Colonic mucosa (tissue), 4 donors: ENCODE measurements at regions not wholly inside any gene's neighbourhood (a gene's known extent, or its start where the extent isn't known, plus 50 kb on each side); places are given as distances from the start of the nearest gene placed in this dataset.

ENCODE experiments used
- DNase-seq: peaks from one replicate; pipeline ENCODE4 v3.0.0-alpha.2; 2020
- H3K27ac ChIP-seq: fragments of 200-600 bp; one replicate; pipeline ENCODE4 v1.8.0; 2021
- H3K27me3 ChIP-seq: fragments of 200-600 bp; one replicate; pipeline ENCODE4 v1.8.0; 2021
- H3K36me3 ChIP-seq: fragments of 200-600 bp; one replicate; pipeline ENCODE4 v1.8.0; 2021
- H3K4me1 ChIP-seq: fragments of 200-600 bp; one replicate; pipeline ENCODE4 v1.8.0; 2021; ENCODE audit warnings: mild to moderate bottlenecking
- H3K4me3 ChIP-seq: fragments of 200-600 bp; one replicate; pipeline ENCODE4 v1.8.0; 2021
- H3K9ac ChIP-seq, 2 donors: one replicate each; pipeline ENCODE4 v1.7.0; 2013; ENCODE audit warnings: control low read depth in 2 of 2, low read depth in 2 of 2, low read length in 2 of 2
- H3K9me3 ChIP-seq: fragments of 200-600 bp; one replicate; pipeline ENCODE4 v1.8.0; 2021
- intact Hi-C: fragments of 100-400 bp; cut with DNase I; formaldehyde crosslinking; loops from one replicate; pipeline ENCODE4 v1.14.1; 2022
- TF ChIP-seq, protein P1 (sequence below): fragments of 200-600 bp; IDR thresholded peaks from one replicate; pipeline ENCODE4 v1.8.0; 2022; ENCODE audit warnings: antibody characterized with exemption, mild to moderate bottlenecking
- donor health status: healthy.
- donor health status: DM: no; HTN: no; CAD: no.
- donor health status: DM: no; HTN: no; CAD: no.

DNA sequence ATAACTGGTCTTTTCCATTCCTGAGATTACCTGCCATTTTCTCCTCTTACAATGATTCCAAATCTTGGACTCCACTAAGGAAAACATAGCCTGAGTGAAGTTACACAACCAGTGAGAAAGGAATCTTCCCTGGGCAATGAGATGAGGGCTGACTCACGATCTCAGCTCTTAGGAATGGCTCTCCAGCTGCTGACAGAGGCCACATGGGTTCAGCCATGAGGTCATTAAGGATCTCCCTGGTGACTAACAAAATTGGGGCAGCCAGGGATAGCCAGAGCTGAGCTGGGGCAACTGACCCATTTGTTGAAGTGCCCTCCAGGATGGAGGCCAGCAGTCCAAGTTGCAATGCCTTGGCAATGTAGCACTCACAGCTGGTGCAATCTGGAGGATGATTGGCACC, 78.7 kb upstream of the MKLN1 start:
- H3K36me3 ChIP-seq, result no peaks in the 10 kb centered on the region
- no peak overlapping the region for H3K9ac ChIP-seq
- TF ChIP-seq, protein P1, sequence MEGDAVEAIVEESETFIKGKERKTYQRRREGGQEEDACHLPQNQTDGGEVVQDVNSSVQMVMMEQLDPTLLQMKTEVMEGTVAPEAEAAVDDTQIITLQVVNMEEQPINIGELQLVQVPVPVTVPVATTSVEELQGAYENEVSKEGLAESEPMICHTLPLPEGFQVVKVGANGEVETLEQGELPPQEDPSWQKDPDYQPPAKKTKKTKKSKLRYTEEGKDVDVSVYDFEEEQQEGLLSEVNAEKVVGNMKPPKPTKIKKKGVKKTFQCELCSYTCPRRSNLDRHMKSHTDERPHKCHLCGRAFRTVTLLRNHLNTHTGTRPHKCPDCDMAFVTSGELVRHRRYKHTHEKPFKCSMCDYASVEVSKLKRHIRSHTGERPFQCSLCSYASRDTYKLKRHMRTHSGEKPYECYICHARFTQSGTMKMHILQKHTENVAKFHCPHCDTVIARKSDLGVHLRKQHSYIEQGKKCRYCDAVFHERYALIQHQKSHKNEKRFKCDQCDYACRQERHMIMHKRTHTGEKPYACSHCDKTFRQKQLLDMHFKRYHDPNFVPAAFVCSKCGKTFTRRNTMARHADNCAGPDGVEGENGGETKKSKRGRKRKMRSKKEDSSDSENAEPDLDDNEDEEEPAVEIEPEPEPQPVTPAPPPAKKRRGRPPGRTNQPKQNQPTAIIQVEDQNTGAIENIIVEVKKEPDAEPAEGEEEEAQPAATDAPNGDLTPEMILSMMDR, result no peak
- no peaks in the 10 kb centered on the region for H3K9me3 ChIP-seq
- H3K27ac ChIP-seq, result no peak overlapping the region
- H3K27me3 ChIP-seq, result no peaks in the 10 kb centered on the region
- no peaks in the 10 kb centered on the region for H3K4me1 ChIP-seq
- no peak overlapping the region for H3K4me3 ChIP-seq
- peak; percentile 30 for DNase-seq
- intact Hi-C loops, result no loop called here

DNA sequence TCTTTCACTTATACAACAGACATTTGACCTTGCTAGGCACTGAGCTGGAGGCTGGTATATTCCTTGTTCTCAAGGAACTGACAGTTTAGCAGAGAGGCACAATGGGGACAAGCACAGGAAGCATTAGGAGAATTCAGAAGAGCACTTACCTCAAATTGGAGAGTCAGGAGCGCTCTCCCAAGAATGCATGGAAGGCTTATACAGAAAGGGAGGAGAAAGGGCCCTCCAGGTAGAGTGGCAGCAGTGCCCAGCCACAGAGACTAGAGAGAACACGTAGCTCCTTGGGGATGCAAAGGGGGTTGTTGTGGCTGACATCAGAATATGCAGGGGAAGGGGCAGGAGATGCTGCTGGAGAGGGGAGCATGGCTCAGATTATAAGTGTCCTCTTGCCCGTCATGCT, 78.2 kb upstream of the MKLN1 start:
- Histone ChIP-seq H3K9ac (no peak overlapping the region), H3K27ac (no peak overlapping the region), H3K4me3 (no peak overlapping the region), H3K36me3 (no peaks in the 10 kb centered on the region), H3K27me3 (no peaks in the 10 kb centered on the region), H3K9me3 (no peaks in the 10 kb centered on the region), H3K4me1 (no peaks in the 10 kb centered on the region)
- intact Hi-C loops, result no loop called here
- DNase-seq, result no peak
- TF ChIP-seq, protein P1, result no peak

GRCh38 chr7:131250331-131250730, 77.3 kb upstream of the MKLN1 start:
- no peak for DNase-seq
- TF ChIP-seq, protein P1, result no peak
- intact Hi-C loops, result no loop called here
- no peaks in the 10 kb centered on the region for H3K4me1 ChIP-seq
- H3K27me3 ChIP-seq, result no peaks in the 10 kb centered on the region
- no peak overlapping the region for H3K9ac ChIP-seq
- no peak overlapping the region for H3K27ac ChIP-seq
- no peak overlapping the region for H3K4me3 ChIP-seq
- H3K36me3 ChIP-seq, result no peaks in the 10 kb centered on the region
- H3K9me3 ChIP-seq, result no peaks in the 10 kb centered on the region

DNA sequence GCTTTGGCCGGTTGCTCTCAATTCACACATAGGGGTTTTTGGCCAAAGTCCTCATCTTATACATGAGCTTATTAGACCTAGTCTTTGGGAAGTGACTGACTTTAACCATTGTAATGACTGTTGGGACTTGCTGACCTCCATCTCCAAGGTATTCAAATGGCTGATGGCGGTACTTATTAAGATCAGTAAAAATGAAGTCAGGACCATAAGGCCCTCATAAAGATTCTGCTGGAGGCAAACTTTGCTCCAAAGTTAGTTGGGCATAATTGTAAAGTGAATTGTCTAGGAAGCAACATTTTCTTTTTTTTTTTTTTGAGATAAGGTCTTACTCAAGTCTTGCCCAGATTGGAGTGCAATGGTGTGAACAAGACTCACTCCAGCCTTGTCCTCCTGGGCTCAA, 76.3 kb upstream of the MKLN1 start:
- Histone ChIP-seq H3K4me1 (no peaks in the 10 kb centered on the region), H3K27me3 (no peaks in the 10 kb centered on the region), H3K36me3 (no peaks in the 10 kb centered on the region), H3K9me3 (no peaks in the 10 kb centered on the region), H3K27ac (no peak overlapping the region), H3K9ac (no peak overlapping the region), H3K4me3 (no peak overlapping the region)
- intact Hi-C loops, result no loop called here
- TF ChIP-seq, protein P1, result no peak
- no peak for DNase-seq

- H3K4me1 ChIP-seq, result no peaks in the 10 kb centered on the region
- no peaks in the 10 kb centered on the region for H3K9me3 ChIP-seq
- intact Hi-C loops, result no loop called here
These were observed 74.7 kb upstream of the MKLN1 start for GRCh38 chr7:131252976-131253375.

More at GRCh38 chr7:131252976-131253375, 74.7 kb upstream of the MKLN1 start:
- no peak overlapping the region for H3K9ac ChIP-seq
- DNase-seq, result no peak
- no peaks in the 10 kb centered on the region for H3K27me3 ChIP-seq
- no peak overlapping the region for H3K4me3 ChIP-seq
- no peak overlapping the region for H3K27ac ChIP-seq
- TF ChIP-seq, protein P1, result no peak
- no peaks in the 10 kb centered on the region for H3K36me3 ChIP-seq
